Fibroblast of lung (primary cell): ENCODE measurements at regions not wholly inside any gene's neighbourhood (a gene's known extent, or its start where the extent isn't known, plus 50 kb on each side); places are given as distances from the start of the nearest gene placed in this dataset.

Experiments used
- CTCF ChIP-seq, 2 donors: IDR thresholded peaks in 1 of 2; conservative IDR thresholded peaks in 1 of 2; 1 replicate in 1 of 2; 2 replicates in 1 of 2; pipeline ENCODE4 v1.5.1; 2011 to 2012; ENCODE audit warnings: low read length in 2 of 2, control low read depth in 1 of 2, inconsistent platforms in 1 of 2, low read depth in 1 of 2, mild to moderate bottlenecking in 1 of 2
- EZH2 ChIP-seq: IDR thresholded peaks from 2 replicates; pipeline ENCODE4 v1.5.1; 2012; ENCODE audit warnings: low read length, control low read depth, mild to moderate bottlenecking; ENCODE audit errors: missing control alignments

- TF ChIP-seq CTCF (conservative IDR thresholded peaks at IDR 0.05 in 1 of 2, IDR thresholded peaks at IDR 0.05 in 1 of 2; ENCODE audit: low read depth in 1 of 2, low read length in 2 of 2) = no peak
- TF ChIP-seq EZH2 = no peak
These were observed 895.6 kb downstream of the TTLL7 start for GRCh38 chr1:83103341-83103740.
